ENCODE measurements at regions not wholly inside any gene's neighbourhood (a gene's known extent, or its start where the extent isn't known, plus 50 kb on each side); places are given as distances from the start of the nearest gene placed in this dataset.
A peak's percentile ranks its signal among the peaks of the same experiment; 100 is the strongest.
"Not testable (repeated sequence)": the region's sequence is repeated elsewhere in the genome, so short reads cannot be mapped to it uniquely, and the experiment has no call there.

- H3K9me3 ChIP-seq (ENCODE audit: control insufficient read depth, low read length); H4K8ac ChIP-seq (ENCODE audit: low read length); H3K14ac ChIP-seq (ENCODE audit: low read length in 2 of 2); H2BK5ac ChIP-seq (ENCODE audit: low read depth, low read length, poor library complexity, severe bottlenecking); H3K18ac ChIP-seq (ENCODE audit: low read depth in 1 of 2, low read length in 2 of 2); H3K9ac ChIP-seq (ENCODE audit: low read length); H3K4me3 ChIP-seq (ENCODE audit: insufficient read depth in 1 of 2, low read depth in 1 of 2, low read length in 2 of 2); H2BK15ac ChIP-seq (ENCODE audit: low read depth, poor library complexity, severe bottlenecking); H2BK12ac ChIP-seq (ENCODE audit: low read length in 2 of 2); H3K23ac ChIP-seq (ENCODE audit: low read length in 2 of 2); H4K91ac ChIP-seq (ENCODE audit: low read length); H3K4me2 ChIP-seq (ENCODE audit: low read length, poor library complexity, severe bottlenecking); H2BK120ac ChIP-seq (ENCODE audit: low read depth, low read length); H3K79me1 ChIP-seq (replicated peaks; ENCODE audit: low read length, poor library complexity, severe bottlenecking); H3K36me3 ChIP-seq (ENCODE audit: control insufficient read depth in 1 of 2, insufficient read depth in 2 of 2, low read depth in 1 of 2, low read length in 2 of 2); H3K4ac ChIP-seq (ENCODE audit: low read depth in 1 of 2, low read length in 2 of 2); H3K27ac ChIP-seq (ENCODE audit: low read length, poor library complexity, severe bottlenecking); H2AFZ ChIP-seq (ENCODE audit: low read depth, low read length); H2AK5ac ChIP-seq (ENCODE audit: low read length, severe bottlenecking); DNase-seq; H3K4me1 ChIP-seq (ENCODE audit: control insufficient read depth, insufficient read depth, low read depth, low read length): not testable (repeated sequence)
- H3K27me3 ChIP-seq (ENCODE audit: control insufficient read depth in 1 of 2, insufficient read depth in 1 of 2, low read length in 2 of 2), result peaks cover 10 to 41% of the 10 kb centered on the region in 2 experiments
- WGBS, result 87% methylated on average over 18 of the region's 18 CpGs
Observed at GRCh38 chr20:48493331-48493730, 334.5 kb downstream of the PREX1 start.

GRCh38 chr20:48492715-48493070 is 335.1 kb downstream of the PREX1 start:
- H3K9ac ChIP-seq (ENCODE audit: low read length), result no peak overlapping the region
- no peaks in the 10 kb centered on the region for H3K9me3 ChIP-seq (ENCODE audit: control insufficient read depth, low read length)
- no peak overlapping the region for H3K14ac ChIP-seq (ENCODE audit: low read length in 2 of 2)
- peaks cover 10 to 47% of the 10 kb centered on the region in 2 experiments for H3K27me3 ChIP-seq (ENCODE audit: control insufficient read depth in 1 of 2, insufficient read depth in 1 of 2, low read length in 2 of 2)
- H4K91ac ChIP-seq (ENCODE audit: low read length), result no peak overlapping the region
- DNase-seq, result no peak
- no peaks in the 10 kb centered on the region for H3K79me1 ChIP-seq (replicated peaks; ENCODE audit: low read length, poor library complexity, severe bottlenecking)
- H3K18ac ChIP-seq (ENCODE audit: low read depth in 1 of 2, low read length in 2 of 2), result no peak overlapping the region
- H3K27ac ChIP-seq (ENCODE audit: low read length, poor library complexity, severe bottlenecking), result no peak overlapping the region
- no peaks in the 10 kb centered on the region for H3K36me3 ChIP-seq (ENCODE audit: control insufficient read depth in 1 of 2, insufficient read depth in 2 of 2, low read depth in 1 of 2, low read length in 2 of 2)
- no peak overlapping the region for H2AFZ ChIP-seq (ENCODE audit: low read depth, low read length)
- H3K4me3 ChIP-seq (ENCODE audit: insufficient read depth in 1 of 2, low read depth in 1 of 2, low read length in 2 of 2), result no peak overlapping the region
- H2AK5ac ChIP-seq (ENCODE audit: low read length, severe bottlenecking), result no peak overlapping the region
- 79% methylated on average over 8 of the region's 11 CpGs for WGBS
- H3K4me1 ChIP-seq (ENCODE audit: control insufficient read depth, insufficient read depth, low read depth, low read length), result no peaks in the 10 kb centered on the region
- H2BK120ac ChIP-seq (ENCODE audit: low read depth, low read length), result no peak overlapping the region
- H3K23ac ChIP-seq (ENCODE audit: low read length in 2 of 2), result no peak overlapping the region
- no peak overlapping the region for H2BK5ac ChIP-seq (ENCODE audit: low read depth, low read length, poor library complexity, severe bottlenecking)
- H4K8ac ChIP-seq (ENCODE audit: low read length), result no peak overlapping the region
- H2BK12ac ChIP-seq (ENCODE audit: low read length in 2 of 2), result no peak overlapping the region
- H2BK15ac ChIP-seq (ENCODE audit: low read depth, poor library complexity, severe bottlenecking), result no peak overlapping the region
- no peak overlapping the region for H3K4ac ChIP-seq (ENCODE audit: low read depth in 1 of 2, low read length in 2 of 2)
- H3K4me2 ChIP-seq (ENCODE audit: low read length, poor library complexity, severe bottlenecking), result no peak overlapping the region

- Histone ChIP-seq H3K14ac (ENCODE audit: low read length in 2 of 2) (peak overlapping the region in 1 of 2 experiments; percentile 65), H3K27ac (ENCODE audit: low read length, poor library complexity, severe bottlenecking) (no peak overlapping the region), H3K27me3 (ENCODE audit: control insufficient read depth in 1 of 2, insufficient read depth in 1 of 2, low read length in 2 of 2) (peaks cover 10 to 49% of the 10 kb centered on the region in 2 experiments), H3K23ac (ENCODE audit: low read length in 2 of 2) (no peak overlapping the region), H3K18ac (ENCODE audit: low read depth in 1 of 2, low read length in 2 of 2) (peak overlapping the region in 1 of 2 experiments; percentile 21), H2AFZ (ENCODE audit: low read depth, low read length) (no peak overlapping the region), H2AK5ac (ENCODE audit: low read length, severe bottlenecking) (no peak overlapping the region), H3K9me3 (ENCODE audit: control insufficient read depth, low read length) (no peaks in the 10 kb centered on the region), H2BK5ac (ENCODE audit: low read depth, low read length, poor library complexity, severe bottlenecking) (no peak overlapping the region), H3K36me3 (ENCODE audit: control insufficient read depth in 1 of 2, insufficient read depth in 2 of 2, low read depth in 1 of 2, low read length in 2 of 2) (no peaks in the 10 kb centered on the region), H4K91ac (ENCODE audit: low read length) (no peak overlapping the region), H4K8ac (ENCODE audit: low read length) (no peak overlapping the region), H2BK15ac (ENCODE audit: low read depth, poor library complexity, severe bottlenecking) (no peak overlapping the region), H3K9ac (ENCODE audit: low read length) (no peak overlapping the region), H3K4me2 (ENCODE audit: low read length, poor library complexity, severe bottlenecking) (no peak overlapping the region), H3K4me3 (ENCODE audit: insufficient read depth in 1 of 2, low read depth in 1 of 2, low read length in 2 of 2) (no peak overlapping the region), H2BK12ac (ENCODE audit: low read length in 2 of 2) (no peak overlapping the region), H3K79me1 (replicated peaks; ENCODE audit: low read length, poor library complexity, severe bottlenecking) (no peaks in the 10 kb centered on the region), H2BK120ac (ENCODE audit: low read depth, low read length) (no peak overlapping the region), H3K4me1 (ENCODE audit: control insufficient read depth, insufficient read depth, low read depth, low read length) (no peaks in the 10 kb centered on the region), H3K4ac (ENCODE audit: low read depth in 1 of 2, low read length in 2 of 2) (no peak overlapping the region)
- DNase-seq, result no peak
- WGBS, result 90% methylated on average over 16 of the region's 17 CpGs
Observed at GRCh38 chr20:48492015-48492714, 335.6 kb downstream of the PREX1 start.

- Histone ChIP-seq H3K27me3 (ENCODE audit: control insufficient read depth in 1 of 2, insufficient read depth in 1 of 2, low read length in 2 of 2) (peaks cover 10 to 53% of the 10 kb centered on the region in 2 experiments), H3K36me3 (ENCODE audit: control insufficient read depth in 1 of 2, insufficient read depth in 2 of 2, low read depth in 1 of 2, low read length in 2 of 2) (no peaks in the 10 kb centered on the region), H2BK15ac (ENCODE audit: low read depth, poor library complexity, severe bottlenecking) (no peak overlapping the region), H3K18ac (ENCODE audit: low read depth in 1 of 2, low read length in 2 of 2) (no peak overlapping the region), H2BK5ac (ENCODE audit: low read depth, low read length, poor library complexity, severe bottlenecking) (no peak overlapping the region), H2BK120ac (ENCODE audit: low read depth, low read length) (no peak overlapping the region), H2AFZ (ENCODE audit: low read depth, low read length) (no peak overlapping the region), H3K9ac (ENCODE audit: low read length) (no peak overlapping the region), H4K8ac (ENCODE audit: low read length) (no peak overlapping the region), H3K4me3 (ENCODE audit: insufficient read depth in 1 of 2, low read depth in 1 of 2, low read length in 2 of 2) (no peak overlapping the region), H3K79me1 (replicated peaks; ENCODE audit: low read length, poor library complexity, severe bottlenecking) (no peaks in the 10 kb centered on the region), H4K91ac (ENCODE audit: low read length) (no peak overlapping the region), H3K4me2 (ENCODE audit: low read length, poor library complexity, severe bottlenecking) (no peak overlapping the region), H3K23ac (ENCODE audit: low read length in 2 of 2) (no peak overlapping the region), H3K27ac (ENCODE audit: low read length, poor library complexity, severe bottlenecking) (no peak overlapping the region), H3K4me1 (ENCODE audit: control insufficient read depth, insufficient read depth, low read depth, low read length) (no peaks in the 10 kb centered on the region), H3K14ac (ENCODE audit: low read length in 2 of 2) (no peak overlapping the region), H2BK12ac (ENCODE audit: low read length in 2 of 2) (no peak overlapping the region), H2AK5ac (ENCODE audit: low read length, severe bottlenecking) (no peak overlapping the region), H3K9me3 (ENCODE audit: control insufficient read depth, low read length) (no peaks in the 10 kb centered on the region), H3K4ac (ENCODE audit: low read depth in 1 of 2, low read length in 2 of 2) (no peak overlapping the region)
- WGBS, result 76% methylated on average over 10 of the region's 10 CpGs
- DNase-seq, result no peak
Observed at GRCh38 chr20:48490961-48491831, 336.6 kb downstream of the PREX1 start.
